Gastrocnemius medialis (tissue), 4 donors: ENCODE measurements at regions not wholly inside any gene's neighbourhood (a gene's known extent, or its start where the extent isn't known, plus 50 kb on each side); places are given as distances from the start of the nearest gene placed in this dataset.

ENCODE experiments used
- ATAC-seq, 2 donors: fragments of 150-250 bp; one replicate each; pipeline ENCODE4 v1.9.1; 2016
- DNase-seq, 2 donors: peaks; one replicate each; pipeline ENCODE4 v3.0.0-alpha.2; 2019
- H3K27ac ChIP-seq, 4 donors: fragments of 200-600 bp; sonication (generic); 1 replicate in 1 of 4; 2 replicates in 3 of 4; pipeline ENCODE4 v1.5.1; 2016 to 2018; ENCODE audit warnings: mild to moderate bottlenecking in 2 of 4, moderate library complexity in 1 of 4
- H3K27me3 ChIP-seq, 3 donors: fragments of 200-600 bp; sonication (generic) in 2 of 3; 1 replicate in 1 of 3; 2 replicates in 2 of 3; pipeline versions ENCODE4 v1.5.1 to v1.6.0; 2016 to 2019; ENCODE audit warnings: mild to moderate bottlenecking in 1 of 3, moderate library complexity in 1 of 3
- H3K36me3 ChIP-seq, 2 donors: fragments of 200-600 bp; sonication (generic) in 1 of 2; one replicate each; pipeline ENCODE4 v1.5.1; 2017 to 2018
- H3K4me1 ChIP-seq, 2 donors: fragments of 200-600 bp; sonication (generic) in 1 of 2; one replicate each; pipeline ENCODE4 v1.5.1; 2016 to 2017; ENCODE audit warnings: mild to moderate bottlenecking in 2 of 2
- H3K4me3 ChIP-seq, 4 donors: fragments of 200-600 bp; sonication (generic) in 3 of 4; 1 replicate in 1 of 4; 2 replicates in 3 of 4; pipeline ENCODE4 v1.5.1; 2016 to 2019; ENCODE audit warnings: mild to moderate bottlenecking in 2 of 4
- H3K9me3 ChIP-seq, 3 donors: fragments of 200-600 bp; sonication (generic) in 2 of 3; 1 replicate in 1 of 3; 2 replicates in 2 of 3; pipeline ENCODE4 v1.5.1; 2016 to 2019
- CTCF ChIP-seq, 5 experiments: fragments of 450-650 bp in 3 of 5; fragments of 200-600 bp in 2 of 5; sonication (generic) in 2 of 5; IDR thresholded peaks in 4 of 5; conservative IDR thresholded peaks in 1 of 5; 1 replicate in 4 of 5; 2 replicates in 1 of 5; pipeline ENCODE4 v1.5.1; 2016 to 2019; ENCODE audit warnings: antibody characterized with exemption in 5 of 5, mild to moderate bottlenecking in 3 of 5, moderate library complexity in 3 of 5
- POLR2A ChIP-seq, 2 donors: fragments of 450-650 bp; IDR thresholded peaks; one replicate each; pipeline ENCODE4 v1.6.1; 2017; ENCODE audit warnings: antibody characterized with exemption in 2 of 2, mild to moderate bottlenecking in 2 of 2, moderate library complexity in 2 of 2
- in situ Hi-C, 4 donors: fragments of 200-750 bp; cut with MboI; loops; one replicate each; pipeline versions ENCODE4 v1.15.0 to v1.8.0; 2017; ENCODE audit warnings: low sequenced_read_pairs in 4 of 4
- intact Hi-C: fragments of 100-400 bp; cut with DNase I; formaldehyde crosslinking; loops from one replicate; pipeline ENCODE4 v1.15.1; 2023; ENCODE audit warnings: low total_unique reads

- no peak overlapping the region for H3K4me3 ChIP-seq
- DNase-seq: no peak
- in situ Hi-C loops (no loop called here), intact Hi-C loops (no loop called here)
- no peak for TF ChIP-seq CTCF (IDR thresholded peaks at IDR 0.05 in 4 of 5, conservative IDR thresholded peaks at IDR 0.05 in 1 of 5)
- TF ChIP-seq POLR2A (IDR thresholded peaks at IDR 0.05): no peak
- no peak overlapping the region for H3K27ac ChIP-seq
- no peaks in the 10 kb centered on the region for H3K4me1 ChIP-seq
- no peaks in the 10 kb centered on the region for H3K27me3 ChIP-seq
- H3K36me3 ChIP-seq: no peaks in the 10 kb centered on the region
- ATAC-seq: no peak
- H3K9me3 ChIP-seq: no peaks in the 10 kb centered on the region
Observed at GRCh38 chr13:58542530-58542929, 911.0 kb downstream of the PCDH17 start.

- no peak for ATAC-seq
- DNase-seq: no peak
- in situ Hi-C loops (no loop called here), intact Hi-C loops (no loop called here)
- Histone ChIP-seq H3K36me3 (no peaks in the 10 kb centered on the region), H3K27me3 (no peaks in the 10 kb centered on the region), H3K4me3 (no peak overlapping the region), H3K9me3 (no peaks in the 10 kb centered on the region), H3K27ac (no peak overlapping the region), H3K4me1 (no peaks in the 10 kb centered on the region)
- TF ChIP-seq POLR2A (IDR thresholded peaks at IDR 0.05) (no peak), CTCF (IDR thresholded peaks at IDR 0.05 in 4 of 5, conservative IDR thresholded peaks at IDR 0.05 in 1 of 5) (no peak)
Observed at GRCh38 chr13:58547419-58547818, 915.9 kb downstream of the PCDH17 start.

GRCh38 chr13:58566176-58566575 is 934.6 kb downstream of the PCDH17 start:
- no peaks in the 10 kb centered on the region for H3K9me3 ChIP-seq
- H3K27ac ChIP-seq: no peak overlapping the region
- TF ChIP-seq POLR2A (IDR thresholded peaks at IDR 0.05): no peak
- TF ChIP-seq CTCF (IDR thresholded peaks at IDR 0.05 in 4 of 5, conservative IDR thresholded peaks at IDR 0.05 in 1 of 5): no peak
- H3K27me3 ChIP-seq: no peaks in the 10 kb centered on the region
- intact Hi-C loops: no loop called here
- DNase-seq: no peak
- H3K4me3 ChIP-seq: no peak overlapping the region
- in situ Hi-C loops: no loop called here
- ATAC-seq: no peak
- no peaks in the 10 kb centered on the region for H3K4me1 ChIP-seq
- H3K36me3 ChIP-seq: no peaks in the 10 kb centered on the region

GRCh38 chr13:58573743-58574142 is 942.2 kb downstream of the PCDH17 start:
- ATAC-seq (no peak), DNase-seq (no peak)
- TF ChIP-seq POLR2A (IDR thresholded peaks at IDR 0.05) (no peak), CTCF (IDR thresholded peaks at IDR 0.05 in 4 of 5, conservative IDR thresholded peaks at IDR 0.05 in 1 of 5) (no peak)
- intact Hi-C loops (no loop called here), in situ Hi-C loops (no loop called here)
- Histone ChIP-seq H3K4me3 (no peak overlapping the region), H3K27ac (no peak overlapping the region), H3K9me3 (no peaks in the 10 kb centered on the region), H3K27me3 (no peaks in the 10 kb centered on the region), H3K4me1 (no peaks in the 10 kb centered on the region), H3K36me3 (no peaks in the 10 kb centered on the region)

GRCh38 chr13:58574791-58575190 is 943.2 kb downstream of the PCDH17 start:
- intact Hi-C loops (no loop called here), in situ Hi-C loops (no loop called here)
- TF ChIP-seq POLR2A (IDR thresholded peaks at IDR 0.05) (no peak), CTCF (IDR thresholded peaks at IDR 0.05 in 4 of 5, conservative IDR thresholded peaks at IDR 0.05 in 1 of 5) (no peak)
- no peak for DNase-seq
- ATAC-seq: no peak
- Histone ChIP-seq H3K4me3 (no peak overlapping the region), H3K36me3 (no peaks in the 10 kb centered on the region), H3K27me3 (no peaks in the 10 kb centered on the region), H3K4me1 (no peaks in the 10 kb centered on the region), H3K9me3 (no peaks in the 10 kb centered on the region), H3K27ac (no peak overlapping the region)
